Panc1 (cell line): ENCODE measurements at regions not wholly inside any gene's neighbourhood (a gene's known extent, or its start where the extent isn't known, plus 50 kb on each side); places are given as distances from the start of the nearest gene placed in this dataset.

Source experiments
- ATAC-seq: fragments of 200-7000 bp; cut with Tn5 transposase; 2 replicates; pipeline ENCODE4 v1.9.1; 2020; ENCODE audit warnings: mild to moderate bottlenecking, moderate library complexity
- BruUV-seq: library from RNA; stranded (reverse); fragments of 400-500 nt; replicated peaks from 2 replicates; lab custom pipeline; 2021; lab: Mats Ljungman, UMichigan
- CTCF ChIA-PET: fragments of 300-600 bp; sonication (Branson Sonifier 250); formaldehyde crosslinking; loops from one replicate; lab custom pipeline; 2022; ENCODE audit warnings: antibody characterized with exemption; lab: Charles Lee
- POLR2A ChIA-PET: fragments of 300-600 bp; sonication (Branson Sonifier 250); formaldehyde crosslinking; loops from one replicate; lab custom pipeline; 2022; ENCODE audit warnings: antibody characterized with exemption; lab: Charles Lee
- DNase-seq: peaks from one replicate; pipeline ENCODE4 v3.0.0-alpha.2; 2010; ENCODE audit warnings: low read depth, low spot score
- H3K27ac ChIP-seq: 2 replicates; pipeline ENCODE4 v1.5.1; 2011; ENCODE audit warnings: mild to moderate bottlenecking, low read length, inconsistent platforms
- H3K27me3 ChIP-seq: fragments of 200-500 bp; sonication (Bioruptor generic); 2 replicates; pipeline ENCODE4 v1.6.0; 2014; ENCODE audit warnings: low read length, inconsistent platforms; ENCODE audit not compliant: control insufficient read depth, insufficient read depth
- H3K36me3 ChIP-seq: fragments of 200-500 bp; sonication (Bioruptor generic); 2 replicates; pipeline ENCODE4 v1.5.1; 2014; ENCODE audit warnings: inconsistent platforms, mild to moderate bottlenecking, low read length, moderate library complexity; ENCODE audit not compliant: control insufficient read depth, insufficient read depth
- H3K4me1 ChIP-seq: 2 replicates; pipeline ENCODE4 v1.5.1; 2011; ENCODE audit warnings: inconsistent platforms, mild to moderate bottlenecking, low read length, moderate library complexity; ENCODE audit not compliant: control insufficient read depth, insufficient read depth
- H3K4me3 ChIP-seq, 2 experiments: 2 replicates each; pipeline ENCODE4 v1.5.1; 2011 to 2012; ENCODE audit warnings: low read depth in 2 of 2, low read length in 2 of 2, mild to moderate bottlenecking in 2 of 2, inconsistent platforms in 1 of 2, moderate library complexity in 1 of 2
- H3K9me3 ChIP-seq: fragments of 200-500 bp; sonication (Bioruptor generic); 2 replicates; pipeline ENCODE4 v1.5.1; 2014; ENCODE audit warnings: low read depth, mild to moderate bottlenecking, inconsistent platforms, low read length, moderate library complexity; ENCODE audit not compliant: control insufficient read depth, insufficient read depth
- CTCF ChIP-seq: fragments of 450-650 bp; IDR thresholded peaks from 2 replicates; pipeline ENCODE4 v1.5.1; 2017; ENCODE audit warnings: mild to moderate bottlenecking
- POLR2AphosphoS5 ChIP-seq: IDR thresholded peaks from 2 replicates; pipeline ENCODE4 v1.6.1; 2012; ENCODE audit warnings: mild to moderate bottlenecking, low read depth, low read length, moderate library complexity
- REST ChIP-seq, 2 experiments: IDR thresholded peaks; 2 replicates each; pipeline ENCODE4 v1.6.1; 2011 to 2012; ENCODE audit warnings: low read depth in 2 of 2, control low read depth in 1 of 2, low read length in 1 of 2, mild to moderate bottlenecking in 1 of 2, moderate library complexity in 1 of 2; ENCODE audit not compliant: insufficient read depth in 1 of 2
- SIN3A ChIP-seq: IDR thresholded peaks from 2 replicates; pipeline ENCODE4 v1.6.1; 2012; ENCODE audit warnings: low read depth, mild to moderate bottlenecking, low read length, moderate library complexity, borderline replicate concordance; ENCODE audit not compliant: insufficient read depth
- TCF7L2 ChIP-seq: IDR thresholded peaks from 2 replicates; pipeline ENCODE4 v1.6.1; 2011; ENCODE audit warnings: mild to moderate bottlenecking, low read depth, low read length, inconsistent platforms
- in situ Hi-C: cut with HindIII; loops from 2 replicates; pipeline ENCODE4 v1.10.0; 2016; ENCODE audit warnings: low sequenced_read_pairs, low pct_unique_long_range_greater_than_20kb
- intact Hi-C: fragments of 100-400 bp; cut with micrococcal nuclease; formaldehyde crosslinking; loops from one replicate; pipeline ENCODE4 v1.10.0; 2022; ENCODE audit not compliant: unreplicated experiment

- no peak for TF ChIP-seq POLR2AphosphoS5
- no peak for TF ChIP-seq REST (IDR thresholded peaks at IDR 0.05; ENCODE audit: insufficient read depth in 1 of 2, low read depth in 2 of 2, low read length in 1 of 2)
- no peak for TF ChIP-seq SIN3A
- no peak for TF ChIP-seq TCF7L2
- no peak for TF ChIP-seq CTCF
Observed at GRCh38 chr5:63233361-63233760, 654.7 kb downstream of the LRRC70 start.

DNA sequence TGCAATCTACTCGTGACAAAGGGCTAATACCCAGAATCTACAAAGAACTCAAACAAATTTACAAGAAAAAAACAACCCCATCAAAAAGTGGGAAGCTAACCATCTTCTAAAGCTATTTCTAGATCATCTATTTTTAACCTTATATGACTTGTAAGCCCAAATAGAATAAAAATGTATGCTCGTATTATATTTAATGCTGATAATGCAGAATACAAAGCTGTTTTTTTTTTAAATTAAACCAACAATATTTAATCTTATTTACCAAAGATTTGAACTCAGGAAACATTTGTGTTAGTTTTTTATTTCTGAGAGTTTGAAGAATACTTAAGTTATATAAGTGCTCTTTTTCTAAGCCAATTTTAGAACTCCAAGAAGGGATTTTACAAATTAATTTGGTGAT lies 652.1 kb downstream of the LRRC70 start:
- no peak for TF ChIP-seq SIN3A
- TF ChIP-seq POLR2AphosphoS5: no peak
- TF ChIP-seq TCF7L2: no peak
- TF ChIP-seq CTCF: no peak
- ATAC-seq (no peak), DNase-seq (no peak)
- no peaks in the 10 kb centered on the region for H3K36me3 ChIP-seq
- intact Hi-C loops: no loop called here
- H3K27me3 ChIP-seq: no peaks in the 10 kb centered on the region
- H3K9me3 ChIP-seq: no peaks in the 10 kb centered on the region
- no peak overlapping the region for H3K4me3 ChIP-seq
- ChIA-PET CTCF (no interaction called here), POLR2A (interaction anchor here (0.5 to 0.6 kb wide), 2 partner anchors 98 to 766 kb away, joined by 3 read pairs; no protein-coding TSS in a partner anchor)
- no TSS peak for BruUV-seq
- H3K27ac ChIP-seq: no peak overlapping the region
- in situ Hi-C loops: no loop called here
- H3K4me1 ChIP-seq: no peaks in the 10 kb centered on the region

More at GRCh38 chr5:63233361-63233760, 654.7 kb downstream of the LRRC70 start:
- POLR2A ChIA-PET: no interaction called here
- no peaks in the 10 kb centered on the region for H3K4me1 ChIP-seq
- H3K9me3 ChIP-seq: no peaks in the 10 kb centered on the region
- intact Hi-C loops (no loop called here), in situ Hi-C loops (no loop called here)
- H3K27me3 ChIP-seq: no peaks in the 10 kb centered on the region
- H3K4me3 ChIP-seq: no peak overlapping the region
- DNase-seq: no peak
- BruUV-seq: no TSS peak
- ATAC-seq: no peak
- CTCF ChIA-PET: no interaction called here
- no peaks in the 10 kb centered on the region for H3K36me3 ChIP-seq
- no peak overlapping the region for H3K27ac ChIP-seq
